ENCODE measurements at regions not wholly inside any gene's neighbourhood (a gene's known extent, or its start where the extent isn't known, plus 50 kb on each side); places are given as distances from the start of the nearest gene placed in this dataset.

DNA sequence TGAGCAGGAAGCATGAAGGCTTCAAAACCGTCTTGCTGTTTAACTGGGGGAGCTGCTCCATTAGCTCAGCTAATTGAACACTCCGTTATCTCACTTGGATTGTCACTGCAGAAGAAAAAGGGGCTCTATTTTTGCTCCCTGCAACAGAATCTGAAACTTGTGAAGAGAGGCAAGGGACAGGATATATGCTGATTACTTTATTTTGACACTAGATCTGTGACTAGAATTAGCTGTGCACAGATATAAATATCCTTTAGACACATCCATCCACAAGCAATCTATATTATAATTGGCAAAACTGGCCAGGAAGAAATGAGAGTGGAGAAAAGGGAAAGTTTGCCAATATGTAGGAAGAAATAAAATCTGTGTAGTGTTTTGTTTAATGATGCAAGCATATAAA lies 700.1 kb upstream of the CHAC2 start:
- TF ChIP-seq, protein P1, sequence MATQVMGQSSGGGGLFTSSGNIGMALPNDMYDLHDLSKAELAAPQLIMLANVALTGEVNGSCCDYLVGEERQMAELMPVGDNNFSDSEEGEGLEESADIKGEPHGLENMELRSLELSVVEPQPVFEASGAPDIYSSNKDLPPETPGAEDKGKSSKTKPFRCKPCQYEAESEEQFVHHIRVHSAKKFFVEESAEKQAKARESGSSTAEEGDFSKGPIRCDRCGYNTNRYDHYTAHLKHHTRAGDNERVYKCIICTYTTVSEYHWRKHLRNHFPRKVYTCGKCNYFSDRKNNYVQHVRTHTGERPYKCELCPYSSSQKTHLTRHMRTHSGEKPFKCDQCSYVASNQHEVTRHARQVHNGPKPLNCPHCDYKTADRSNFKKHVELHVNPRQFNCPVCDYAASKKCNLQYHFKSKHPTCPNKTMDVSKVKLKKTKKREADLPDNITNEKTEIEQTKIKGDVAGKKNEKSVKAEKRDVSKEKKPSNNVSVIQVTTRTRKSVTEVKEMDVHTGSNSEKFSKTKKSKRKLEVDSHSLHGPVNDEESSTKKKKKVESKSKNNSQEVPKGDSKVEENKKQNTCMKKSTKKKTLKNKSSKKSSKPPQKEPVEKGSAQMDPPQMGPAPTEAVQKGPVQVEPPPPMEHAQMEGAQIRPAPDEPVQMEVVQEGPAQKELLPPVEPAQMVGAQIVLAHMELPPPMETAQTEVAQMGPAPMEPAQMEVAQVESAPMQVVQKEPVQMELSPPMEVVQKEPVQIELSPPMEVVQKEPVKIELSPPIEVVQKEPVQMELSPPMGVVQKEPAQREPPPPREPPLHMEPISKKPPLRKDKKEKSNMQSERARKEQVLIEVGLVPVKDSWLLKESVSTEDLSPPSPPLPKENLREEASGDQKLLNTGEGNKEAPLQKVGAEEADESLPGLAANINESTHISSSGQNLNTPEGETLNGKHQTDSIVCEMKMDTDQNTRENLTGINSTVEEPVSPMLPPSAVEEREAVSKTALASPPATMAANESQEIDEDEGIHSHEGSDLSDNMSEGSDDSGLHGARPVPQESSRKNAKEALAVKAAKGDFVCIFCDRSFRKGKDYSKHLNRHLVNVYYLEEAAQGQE (IDR thresholded peaks at IDR 0.05; ENCODE audit: insufficient read depth in 1 of 2, low read depth in 2 of 2, low read length in 2 of 2): no peak
- TF ChIP-seq POLR2AphosphoS5 (IDR thresholded peaks at IDR 0.05; ENCODE audit: low read depth, low read length): no peak
- no peak for TF ChIP-seq FOXP2 (optimal IDR thresholded peaks at IDR 0.05; ENCODE audit: borderline replicate concordance, extremely low read depth, extremely low read length, insufficient read depth)
- no peak for TF ChIP-seq SIN3A (IDR thresholded peaks at IDR 0.05; ENCODE audit: borderline replicate concordance, insufficient read depth, low read length)
- TF ChIP-seq TAF1 (IDR thresholded peaks at IDR 0.05; ENCODE audit: borderline replicate concordance, insufficient read depth, low read length): no peak

DNA sequence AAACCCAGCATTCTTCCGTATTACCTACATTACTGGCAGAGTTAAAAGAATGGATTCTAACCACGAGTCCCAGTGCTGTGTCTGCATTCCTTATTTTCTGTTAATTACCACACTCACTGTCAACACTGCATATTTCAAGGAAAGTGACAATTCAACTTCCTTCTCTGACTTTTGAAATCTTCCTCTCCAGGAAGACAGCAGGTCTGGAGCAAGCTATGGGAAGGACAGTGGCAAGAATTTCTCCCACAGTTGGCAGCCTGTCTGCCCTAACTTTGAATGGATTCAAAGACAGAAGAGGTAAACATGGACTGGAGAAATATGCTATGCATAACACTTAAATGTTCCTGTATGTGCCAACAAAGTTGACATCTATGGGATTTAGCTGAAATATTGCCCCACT lies 700.5 kb upstream of the CHAC2 start:
- no peak for TF ChIP-seq FOXP2 (optimal IDR thresholded peaks at IDR 0.05; ENCODE audit: borderline replicate concordance, extremely low read depth, extremely low read length, insufficient read depth)
- no peak for TF ChIP-seq SIN3A (IDR thresholded peaks at IDR 0.05; ENCODE audit: borderline replicate concordance, insufficient read depth, low read length)
- no peak for TF ChIP-seq TAF1 (IDR thresholded peaks at IDR 0.05; ENCODE audit: borderline replicate concordance, insufficient read depth, low read length)
- TF ChIP-seq, protein P1 (IDR thresholded peaks at IDR 0.05; ENCODE audit: insufficient read depth in 1 of 2, low read depth in 2 of 2, low read length in 2 of 2): no peak
- TF ChIP-seq POLR2AphosphoS5 (IDR thresholded peaks at IDR 0.05; ENCODE audit: low read depth, low read length): no peak

DNA sequence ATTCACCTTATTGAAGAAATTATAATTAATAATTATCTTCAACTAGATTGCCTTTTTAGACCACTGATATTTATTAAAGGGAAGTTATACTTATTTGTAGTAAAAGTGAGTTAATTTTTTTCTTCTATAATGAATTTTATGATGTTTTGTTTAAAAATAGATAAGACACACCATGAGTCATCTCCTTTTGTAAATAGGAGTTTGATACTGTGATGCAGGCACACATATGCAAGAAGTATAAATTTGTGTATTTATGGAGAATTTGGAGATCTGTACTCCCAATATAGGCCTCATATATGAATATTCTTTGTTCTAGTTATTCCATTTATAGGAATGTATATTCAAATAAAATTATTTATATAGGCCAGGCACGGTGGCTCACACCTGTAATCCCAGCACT lies 703.5 kb upstream of the CHAC2 start:
- TF ChIP-seq TAF1 (IDR thresholded peaks at IDR 0.05; ENCODE audit: borderline replicate concordance, insufficient read depth, low read length) (no peak), FOXP2 (optimal IDR thresholded peaks at IDR 0.05; ENCODE audit: borderline replicate concordance, extremely low read depth, extremely low read length, insufficient read depth) (no peak), POLR2AphosphoS5 (IDR thresholded peaks at IDR 0.05; ENCODE audit: low read depth, low read length) (no peak), SIN3A (IDR thresholded peaks at IDR 0.05; ENCODE audit: borderline replicate concordance, insufficient read depth, low read length) (no peak)
- TF ChIP-seq, protein P1 (IDR thresholded peaks at IDR 0.05; ENCODE audit: insufficient read depth in 1 of 2, low read depth in 2 of 2, low read length in 2 of 2): no peak

DNA sequence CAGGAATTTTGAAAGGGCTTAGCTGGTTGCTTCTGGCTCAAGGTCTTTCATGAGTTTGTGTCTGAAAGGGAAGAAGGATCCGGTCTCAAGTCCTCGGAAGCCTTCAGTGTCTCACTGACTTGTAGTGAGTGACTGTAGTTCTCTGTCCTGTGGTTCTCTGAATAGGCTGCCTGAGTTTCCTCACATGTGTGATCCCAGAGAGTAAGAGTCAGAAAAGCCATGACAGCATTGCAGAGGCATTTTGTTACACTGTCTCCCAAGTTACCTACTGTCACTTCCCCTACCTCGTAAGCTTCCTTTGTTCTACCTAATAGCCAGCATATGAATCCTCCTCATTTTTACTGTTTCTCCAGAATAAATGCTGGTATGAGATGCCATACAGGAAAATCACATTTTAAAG lies 709.1 kb upstream of the CHAC2 start:
- TF ChIP-seq TAF1 (IDR thresholded peaks at IDR 0.05; ENCODE audit: borderline replicate concordance, insufficient read depth, low read length) (no peak), POLR2AphosphoS5 (IDR thresholded peaks at IDR 0.05; ENCODE audit: low read depth, low read length) (no peak), FOXP2 (optimal IDR thresholded peaks at IDR 0.05; ENCODE audit: borderline replicate concordance, extremely low read depth, extremely low read length, insufficient read depth) (no peak), SIN3A (IDR thresholded peaks at IDR 0.05; ENCODE audit: borderline replicate concordance, insufficient read depth, low read length) (no peak)
- TF ChIP-seq, protein P1 (IDR thresholded peaks at IDR 0.05; ENCODE audit: insufficient read depth in 1 of 2, low read depth in 2 of 2, low read length in 2 of 2): no peak

DNA sequence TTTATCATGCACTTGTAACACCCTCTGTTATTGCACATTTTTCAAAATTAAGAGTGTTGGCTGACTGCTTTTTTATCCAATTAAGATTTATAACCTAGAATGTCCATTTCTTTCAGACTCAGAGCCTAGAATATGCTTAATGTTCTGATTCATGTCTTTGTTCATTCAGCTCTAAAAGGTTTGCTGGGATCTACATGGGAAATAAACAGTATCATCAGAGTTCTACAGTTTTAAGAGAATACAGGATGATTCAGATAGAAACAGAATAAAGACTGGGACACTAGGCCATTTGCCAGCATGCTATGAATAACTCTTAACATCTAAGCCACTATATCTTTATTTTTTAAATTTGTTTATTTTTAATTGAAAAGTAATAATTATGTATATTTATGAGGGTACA lies 713.7 kb upstream of the CHAC2 start:
- no peak for TF ChIP-seq FOXP2 (optimal IDR thresholded peaks at IDR 0.05; ENCODE audit: borderline replicate concordance, extremely low read depth, extremely low read length, insufficient read depth)
- TF ChIP-seq, protein P1 (IDR thresholded peaks at IDR 0.05; ENCODE audit: insufficient read depth in 1 of 2, low read depth in 2 of 2, low read length in 2 of 2): no peak
- TF ChIP-seq POLR2AphosphoS5 (IDR thresholded peaks at IDR 0.05; ENCODE audit: low read depth, low read length): no peak
- no peak for TF ChIP-seq TAF1 (IDR thresholded peaks at IDR 0.05; ENCODE audit: borderline replicate concordance, insufficient read depth, low read length)
- TF ChIP-seq SIN3A (IDR thresholded peaks at IDR 0.05; ENCODE audit: borderline replicate concordance, insufficient read depth, low read length): no peak

Data from PFSK-1 (cell line).